Endothelial cell (in vitro differentiated cells): ENCODE measurements at regions not wholly inside any gene's neighbourhood (a gene's known extent, or its start where the extent isn't known, plus 50 kb on each side); places are given as distances from the start of the nearest gene placed in this dataset.

ENCODE experiments used
- DNase-seq: peaks from one replicate; pipeline ENCODE4 v3.0.0; 2021; ENCODE audit warnings: low spot score
- H3K27ac Mint-ChIP-seq: one replicate; pipeline ENCODE4 v1.8.0; 2021; ENCODE audit warnings: mixed read lengths, inconsistent platforms; ENCODE audit not compliant: unreplicated experiment
- H3K27me3 Mint-ChIP-seq: one replicate; pipeline ENCODE4 v1.8.0; 2021; ENCODE audit warnings: mild to moderate bottlenecking, moderate library complexity, mixed read lengths, inconsistent platforms; ENCODE audit not compliant: unreplicated experiment
- H3K36me3 Mint-ChIP-seq: one replicate; pipeline ENCODE4 v1.8.0; 2021; ENCODE audit warnings: mild to moderate bottlenecking, low read depth, mixed read lengths, inconsistent platforms; ENCODE audit not compliant: unreplicated experiment
- H3K4me1 Mint-ChIP-seq: one replicate; pipeline ENCODE4 v1.8.0; 2021; ENCODE audit warnings: mild to moderate bottlenecking, mixed read lengths, inconsistent platforms; ENCODE audit not compliant: unreplicated experiment
- H3K4me3 Mint-ChIP-seq: one replicate; pipeline ENCODE4 v1.8.0; 2021; ENCODE audit warnings: mild to moderate bottlenecking, mixed read lengths, inconsistent platforms; ENCODE audit not compliant: unreplicated experiment
- H3K9me3 Mint-ChIP-seq: one replicate; pipeline ENCODE4 v1.8.0; 2021; ENCODE audit warnings: mixed read lengths, inconsistent platforms; ENCODE audit not compliant: unreplicated experiment
- CTCF ChIP-seq: fragments of 200-600 bp; sonication (generic); IDR thresholded peaks from one replicate; pipeline ENCODE4 v1.5.0; 2021; ENCODE audit warnings: antibody characterized with exemption; ENCODE audit not compliant: unreplicated experiment

GRCh38 chr3:113057117-113057516 is 66.3 kb downstream of the GTPBP8 start:
- no peaks in the 10 kb centered on the region for H3K36me3 Mint-ChIP-seq
- no peak overlapping the region for H3K4me3 Mint-ChIP-seq
- no peaks in the 10 kb centered on the region for H3K27me3 Mint-ChIP-seq
- no peak for TF ChIP-seq CTCF
- no peaks in the 10 kb centered on the region for H3K9me3 Mint-ChIP-seq
- H3K27ac Mint-ChIP-seq: no peak overlapping the region
- H3K4me1 Mint-ChIP-seq: no peaks in the 10 kb centered on the region
- DNase-seq: no peak

GRCh38 chr3:113058188-113058587 is 67.4 kb downstream of the GTPBP8 start:
- Mint-ChIP-seq H3K4me3 (no peak overlapping the region), H3K36me3 (no peaks in the 10 kb centered on the region), H3K4me1 (no peaks in the 10 kb centered on the region), H3K27ac (no peak overlapping the region), H3K9me3 (no peaks in the 10 kb centered on the region), H3K27me3 (no peaks in the 10 kb centered on the region)
- DNase-seq: no peak
- TF ChIP-seq CTCF: no peak

- Mint-ChIP-seq H3K27ac (no peak overlapping the region), H3K4me1 (no peaks in the 10 kb centered on the region), H3K27me3 (peaks cover 3% of the 10 kb centered on the region), H3K9me3 (no peaks in the 10 kb centered on the region), H3K36me3 (peaks cover 4% of the 10 kb centered on the region), H3K4me3 (no peak overlapping the region)
- TF ChIP-seq CTCF: no peak
- no peak for DNase-seq
These were observed 71.9 kb downstream of the GTPBP8 start for GRCh38 chr3:113062705-113063104.

- Mint-ChIP-seq H3K9me3 (no peaks in the 10 kb centered on the region), H3K27ac (no peak overlapping the region)
These were observed 72.5 kb downstream of the GTPBP8 start for GRCh38 chr3:113063126-113063894.

More at GRCh38 chr3:113063126-113063894, 72.5 kb downstream of the GTPBP8 start:
- Mint-ChIP-seq H3K4me3 (no peak overlapping the region), H3K36me3 (peaks cover 4% of the 10 kb centered on the region), H3K4me1 (no peaks in the 10 kb centered on the region), H3K27me3 (peaks cover 3% of the 10 kb centered on the region)
- TF ChIP-seq CTCF: no peak
- no peak for DNase-seq
